ENCODE measurements at regions not wholly inside any gene's neighbourhood (a gene's known extent, or its start where the extent isn't known, plus 50 kb on each side); places are given as distances from the start of the nearest gene placed in this dataset.

GRCh38 chr2:12605366-12605765 is 111.4 kb upstream of the TRIB2 start:
- DNase-seq (ENCODE audit: low read depth in 1 of 2, low spot score in 1 of 2) = no peak
- in situ Hi-C loops (cut with HindIII; ENCODE audit: low pct_unique_long_range_greater_than_20kb, low sequenced_read_pairs) = no loop called here
- no peak for TF ChIP-seq JUND (IDR thresholded peaks at IDR 0.05; ENCODE audit: low read depth)

- no peak for TF ChIP-seq JUND (IDR thresholded peaks at IDR 0.05; ENCODE audit: low read depth)
- no peak for DNase-seq (ENCODE audit: low read depth in 1 of 2, low spot score in 1 of 2)
- in situ Hi-C loops (cut with HindIII; ENCODE audit: low pct_unique_long_range_greater_than_20kb, low sequenced_read_pairs) = no loop called here
Measured at GRCh38 chr2:12605936-12606335, 110.8 kb upstream of the TRIB2 start.

- no peak for TF ChIP-seq JUND (IDR thresholded peaks at IDR 0.05; ENCODE audit: low read depth)
- DNase-seq (ENCODE audit: low read depth in 1 of 2, low spot score in 1 of 2) = no peak
- in situ Hi-C loops (cut with HindIII; ENCODE audit: low pct_unique_long_range_greater_than_20kb, low sequenced_read_pairs) = no loop called here
Measured at GRCh38 chr2:12606472-12607000, 110.2 kb upstream of the TRIB2 start.

GRCh38 chr2:12607971-12608370 is 108.8 kb upstream of the TRIB2 start:
- in situ Hi-C loops (cut with HindIII; ENCODE audit: low pct_unique_long_range_greater_than_20kb, low sequenced_read_pairs) = no loop called here
- DNase-seq (ENCODE audit: low read depth in 1 of 2, low spot score in 1 of 2) = no peak
- TF ChIP-seq JUND (IDR thresholded peaks at IDR 0.05; ENCODE audit: low read depth) = no peak

- in situ Hi-C loops (cut with HindIII; ENCODE audit: low pct_unique_long_range_greater_than_20kb, low sequenced_read_pairs) = no loop called here
- no peak for TF ChIP-seq JUND (IDR thresholded peaks at IDR 0.05; ENCODE audit: low read depth)
- no peak for DNase-seq (ENCODE audit: low read depth in 1 of 2, low spot score in 1 of 2)
Measured at GRCh38 chr2:12610314-12610713, 106.4 kb upstream of the TRIB2 start.

- in situ Hi-C loops (cut with HindIII; ENCODE audit: low pct_unique_long_range_greater_than_20kb, low sequenced_read_pairs) = no loop called here
- no peak for TF ChIP-seq JUND (IDR thresholded peaks at IDR 0.05; ENCODE audit: low read depth)
Measured at GRCh38 chr2:12612168-12612567, 104.6 kb upstream of the TRIB2 start.

GRCh38 chr2:12612671-12613070 is 104.1 kb upstream of the TRIB2 start:
- in situ Hi-C loops (cut with HindIII; ENCODE audit: low pct_unique_long_range_greater_than_20kb, low sequenced_read_pairs) = no loop called here
- no peak for TF ChIP-seq JUND (IDR thresholded peaks at IDR 0.05; ENCODE audit: low read depth)
- no peak for DNase-seq (ENCODE audit: low read depth in 1 of 2, low spot score in 1 of 2)

More at GRCh38 chr2:12612168-12612567, 104.6 kb upstream of the TRIB2 start:
- no peak for DNase-seq (ENCODE audit: low read depth in 1 of 2, low spot score in 1 of 2)

- in situ Hi-C loops (cut with HindIII; ENCODE audit: low pct_unique_long_range_greater_than_20kb, low sequenced_read_pairs) = no loop called here
- no peak for DNase-seq (ENCODE audit: low read depth in 1 of 2, low spot score in 1 of 2)
- no peak for TF ChIP-seq JUND (IDR thresholded peaks at IDR 0.05; ENCODE audit: low read depth)
Measured at GRCh38 chr2:12613137-12613835, 103.5 kb upstream of the TRIB2 start.

GRCh38 chr2:12615509-12615908 is 101.2 kb upstream of the TRIB2 start:
- no peak for TF ChIP-seq JUND (IDR thresholded peaks at IDR 0.05; ENCODE audit: low read depth)
- in situ Hi-C loops (cut with HindIII; ENCODE audit: low pct_unique_long_range_greater_than_20kb, low sequenced_read_pairs) = no loop called here
- no peak for DNase-seq (ENCODE audit: low read depth in 1 of 2, low spot score in 1 of 2)

GRCh38 chr2:12616456-12617156 is 100.1 kb upstream of the TRIB2 start:
- in situ Hi-C loops (cut with HindIII; ENCODE audit: low pct_unique_long_range_greater_than_20kb, low sequenced_read_pairs) = no loop called here
- DNase-seq (ENCODE audit: low read depth in 1 of 2, low spot score in 1 of 2) = no peak
- TF ChIP-seq JUND (IDR thresholded peaks at IDR 0.05; ENCODE audit: low read depth) = no peak

- no peak for TF ChIP-seq JUND (IDR thresholded peaks at IDR 0.05; ENCODE audit: low read depth)
- DNase-seq (ENCODE audit: low read depth in 1 of 2, low spot score in 1 of 2) = no peak
- in situ Hi-C loops (cut with HindIII; ENCODE audit: low pct_unique_long_range_greater_than_20kb, low sequenced_read_pairs) = no loop called here
Measured at GRCh38 chr2:12617366-12617765, 99.4 kb upstream of the TRIB2 start.

GRCh38 chr2:12617853-12618252 is 98.9 kb upstream of the TRIB2 start:
- TF ChIP-seq JUND (IDR thresholded peaks at IDR 0.05; ENCODE audit: low read depth) = no peak
- no peak for DNase-seq (ENCODE audit: low read depth in 1 of 2, low spot score in 1 of 2)
- in situ Hi-C loops (cut with HindIII; ENCODE audit: low pct_unique_long_range_greater_than_20kb, low sequenced_read_pairs) = no loop called here

- in situ Hi-C loops (cut with HindIII; ENCODE audit: low pct_unique_long_range_greater_than_20kb, low sequenced_read_pairs) = no loop called here
- no peak for TF ChIP-seq JUND (IDR thresholded peaks at IDR 0.05; ENCODE audit: low read depth)
- DNase-seq (ENCODE audit: low read depth in 1 of 2, low spot score in 1 of 2) = no peak
Measured at GRCh38 chr2:12618576-12618975, 98.2 kb upstream of the TRIB2 start.
